ENCODE measurements at regions not wholly inside any gene's neighbourhood (a gene's known extent, or its start where the extent isn't known, plus 50 kb on each side); places are given as distances from the start of the nearest gene placed in this dataset.
"Not testable (repeated sequence)": the region's sequence is repeated elsewhere in the genome, so short reads cannot be mapped to it uniquely, and the experiment has no call there.

GRCh38 chr5:110005907-110006562 is 316.3 kb downstream of the MAN2A1 start:
- not testable (repeated sequence) for H3K56ac ChIP-seq (ENCODE audit: insufficient read length, low read depth, low read length); H3K9ac ChIP-seq (ENCODE audit: extremely low read depth, insufficient read length, low read length); H3K14ac ChIP-seq (ENCODE audit: insufficient read depth, low read length); H3K4me3 Mint-ChIP-seq; H3T11ph ChIP-seq (ENCODE audit: low read length); H2BK15ac ChIP-seq (ENCODE audit: low read depth, low read length); H3K9me3 ChIP-seq (ENCODE audit: control insufficient read depth, low read depth, low read length); H2BK5ac ChIP-seq (ENCODE audit: insufficient read length, low read length); H3K23me2 ChIP-seq (ENCODE audit: insufficient read length, low read depth, low read length, poor library complexity, severe bottlenecking); H3K79me1 ChIP-seq (ENCODE audit: insufficient read depth, low read depth, low read length, poor library complexity, severe bottlenecking); H3K4me2 ChIP-seq (ENCODE audit: insufficient read depth, insufficient read length, low read length); H3K18ac ChIP-seq (ENCODE audit: insufficient read length, low read depth, low read length); H4K5ac ChIP-seq (ENCODE audit: insufficient read length, low read depth, low read length); H3K27me3 ChIP-seq (ENCODE audit: insufficient read depth, low read length); H2BK12ac ChIP-seq (ENCODE audit: insufficient read length, low read depth, low read length); H3K27me3 Mint-ChIP-seq (ENCODE audit: low read depth); H2BK20ac ChIP-seq (ENCODE audit: low read depth, low read length, poor library complexity, severe bottlenecking); H4K8ac ChIP-seq (replicated peaks; ENCODE audit: insufficient read length, low read depth, low read length); H4K20me1 ChIP-seq (ENCODE audit: control insufficient read depth, insufficient read depth, insufficient read length); H4K91ac ChIP-seq (ENCODE audit: insufficient read length, low read depth, low read length); H3K4me1 Mint-ChIP-seq; H3K27ac ChIP-seq (ENCODE audit: insufficient read length, low read depth, low read length); H3K4ac ChIP-seq (ENCODE audit: low read depth, low read length); H2AFZ ChIP-seq (ENCODE audit: low read length); H3K9me3 Mint-ChIP-seq; H2AK5ac ChIP-seq (ENCODE audit: insufficient read length, low read length); H2BK120ac ChIP-seq (ENCODE audit: low read depth, low read length, poor library complexity, severe bottlenecking); H3K79me2 ChIP-seq (ENCODE audit: insufficient read depth, low read length); H3K23ac ChIP-seq (ENCODE audit: insufficient read length, low read depth, low read length); H3K4me1 ChIP-seq (ENCODE audit: insufficient read depth, low read length); H3K36me3 Mint-ChIP-seq (ENCODE audit: insufficient read depth in 1 of 3, low read depth in 3 of 3)
- DNase-seq: peak; percentile 49
- TF ChIP-seq, protein P1, sequence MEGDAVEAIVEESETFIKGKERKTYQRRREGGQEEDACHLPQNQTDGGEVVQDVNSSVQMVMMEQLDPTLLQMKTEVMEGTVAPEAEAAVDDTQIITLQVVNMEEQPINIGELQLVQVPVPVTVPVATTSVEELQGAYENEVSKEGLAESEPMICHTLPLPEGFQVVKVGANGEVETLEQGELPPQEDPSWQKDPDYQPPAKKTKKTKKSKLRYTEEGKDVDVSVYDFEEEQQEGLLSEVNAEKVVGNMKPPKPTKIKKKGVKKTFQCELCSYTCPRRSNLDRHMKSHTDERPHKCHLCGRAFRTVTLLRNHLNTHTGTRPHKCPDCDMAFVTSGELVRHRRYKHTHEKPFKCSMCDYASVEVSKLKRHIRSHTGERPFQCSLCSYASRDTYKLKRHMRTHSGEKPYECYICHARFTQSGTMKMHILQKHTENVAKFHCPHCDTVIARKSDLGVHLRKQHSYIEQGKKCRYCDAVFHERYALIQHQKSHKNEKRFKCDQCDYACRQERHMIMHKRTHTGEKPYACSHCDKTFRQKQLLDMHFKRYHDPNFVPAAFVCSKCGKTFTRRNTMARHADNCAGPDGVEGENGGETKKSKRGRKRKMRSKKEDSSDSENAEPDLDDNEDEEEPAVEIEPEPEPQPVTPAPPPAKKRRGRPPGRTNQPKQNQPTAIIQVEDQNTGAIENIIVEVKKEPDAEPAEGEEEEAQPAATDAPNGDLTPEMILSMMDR (conservative IDR thresholded peaks at IDR 0.05): peak; percentile 39; the same call in 2 of the 3 replicates
- WGBS (ENCODE audit: extremely low coverage, insufficient read length, low lambda C conversion rate): no CpG with 5 or more reads among the region's 10 CpGs
- peak overlapping the region in 2 of 3 experiments; percentile 14 to 31; a peak in 2 of 7 replicates for H3K27ac Mint-ChIP-seq

Data from H9 (cell line).